ENCODE measurements at regions not wholly inside any gene's neighbourhood (a gene's known extent, or its start where the extent isn't known, plus 50 kb on each side); places are given as distances from the start of the nearest gene placed in this dataset.

DNA sequence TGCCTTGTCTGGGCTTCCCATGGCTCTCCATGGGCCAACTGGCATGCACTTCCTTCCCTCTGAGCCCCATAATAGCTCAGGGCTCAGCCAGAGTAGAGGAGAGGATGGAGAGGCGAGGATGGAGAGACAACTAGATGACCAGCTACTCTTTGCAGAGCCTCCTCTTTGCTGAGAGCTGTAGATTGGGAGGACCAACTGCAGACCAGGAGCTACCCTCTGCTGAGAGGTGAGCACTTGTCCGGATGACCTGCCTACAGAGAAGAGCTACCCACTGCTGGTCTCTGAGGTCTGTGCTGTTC lies 58.0 kb upstream of the ETV3 start:
- TF ChIP-seq, protein P1, sequence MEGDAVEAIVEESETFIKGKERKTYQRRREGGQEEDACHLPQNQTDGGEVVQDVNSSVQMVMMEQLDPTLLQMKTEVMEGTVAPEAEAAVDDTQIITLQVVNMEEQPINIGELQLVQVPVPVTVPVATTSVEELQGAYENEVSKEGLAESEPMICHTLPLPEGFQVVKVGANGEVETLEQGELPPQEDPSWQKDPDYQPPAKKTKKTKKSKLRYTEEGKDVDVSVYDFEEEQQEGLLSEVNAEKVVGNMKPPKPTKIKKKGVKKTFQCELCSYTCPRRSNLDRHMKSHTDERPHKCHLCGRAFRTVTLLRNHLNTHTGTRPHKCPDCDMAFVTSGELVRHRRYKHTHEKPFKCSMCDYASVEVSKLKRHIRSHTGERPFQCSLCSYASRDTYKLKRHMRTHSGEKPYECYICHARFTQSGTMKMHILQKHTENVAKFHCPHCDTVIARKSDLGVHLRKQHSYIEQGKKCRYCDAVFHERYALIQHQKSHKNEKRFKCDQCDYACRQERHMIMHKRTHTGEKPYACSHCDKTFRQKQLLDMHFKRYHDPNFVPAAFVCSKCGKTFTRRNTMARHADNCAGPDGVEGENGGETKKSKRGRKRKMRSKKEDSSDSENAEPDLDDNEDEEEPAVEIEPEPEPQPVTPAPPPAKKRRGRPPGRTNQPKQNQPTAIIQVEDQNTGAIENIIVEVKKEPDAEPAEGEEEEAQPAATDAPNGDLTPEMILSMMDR (IDR thresholded peaks at IDR 0.05; ENCODE audit: insufficient read depth, low read length): no peak
- no peak overlapping the region for H3K4me3 ChIP-seq (ENCODE audit: low read depth, low read length)
- DNase-seq (ENCODE audit: low read depth): no peak

GRCh38 chr1:157195521-157196244 lies 57.5 kb upstream of the ETV3 start:
- no peak for DNase-seq (ENCODE audit: low read depth)
- H3K4me3 ChIP-seq (ENCODE audit: low read depth, low read length): no peak overlapping the region
- TF ChIP-seq, protein P1 (IDR thresholded peaks at IDR 0.05; ENCODE audit: insufficient read depth, low read length): no peak

- no peak overlapping the region for H3K4me3 ChIP-seq (ENCODE audit: low read depth, low read length)
- TF ChIP-seq, protein P1 (IDR thresholded peaks at IDR 0.05; ENCODE audit: insufficient read depth, low read length): no peak
- no peak for DNase-seq (ENCODE audit: low read depth)
Measured at GRCh38 chr1:157194731-157195520, 56.7 kb upstream of the ETV3 start.

- peak; percentile 70 for DNase-seq (ENCODE audit: low read depth)
- no peak overlapping the region for H3K4me3 ChIP-seq (ENCODE audit: low read depth, low read length)
- TF ChIP-seq, protein P1 (IDR thresholded peaks at IDR 0.05; ENCODE audit: insufficient read depth, low read length): peak; percentile 72
Measured at GRCh38 chr1:157193702-157194391, 55.7 kb upstream of the ETV3 start.

GRCh38 chr1:157193219-157193618 lies 55.0 kb upstream of the ETV3 start:
- H3K4me3 ChIP-seq (ENCODE audit: low read depth, low read length): no peak overlapping the region
- DNase-seq (ENCODE audit: low read depth): no peak
- TF ChIP-seq, protein P1 (IDR thresholded peaks at IDR 0.05; ENCODE audit: insufficient read depth, low read length): no peak

DNA sequence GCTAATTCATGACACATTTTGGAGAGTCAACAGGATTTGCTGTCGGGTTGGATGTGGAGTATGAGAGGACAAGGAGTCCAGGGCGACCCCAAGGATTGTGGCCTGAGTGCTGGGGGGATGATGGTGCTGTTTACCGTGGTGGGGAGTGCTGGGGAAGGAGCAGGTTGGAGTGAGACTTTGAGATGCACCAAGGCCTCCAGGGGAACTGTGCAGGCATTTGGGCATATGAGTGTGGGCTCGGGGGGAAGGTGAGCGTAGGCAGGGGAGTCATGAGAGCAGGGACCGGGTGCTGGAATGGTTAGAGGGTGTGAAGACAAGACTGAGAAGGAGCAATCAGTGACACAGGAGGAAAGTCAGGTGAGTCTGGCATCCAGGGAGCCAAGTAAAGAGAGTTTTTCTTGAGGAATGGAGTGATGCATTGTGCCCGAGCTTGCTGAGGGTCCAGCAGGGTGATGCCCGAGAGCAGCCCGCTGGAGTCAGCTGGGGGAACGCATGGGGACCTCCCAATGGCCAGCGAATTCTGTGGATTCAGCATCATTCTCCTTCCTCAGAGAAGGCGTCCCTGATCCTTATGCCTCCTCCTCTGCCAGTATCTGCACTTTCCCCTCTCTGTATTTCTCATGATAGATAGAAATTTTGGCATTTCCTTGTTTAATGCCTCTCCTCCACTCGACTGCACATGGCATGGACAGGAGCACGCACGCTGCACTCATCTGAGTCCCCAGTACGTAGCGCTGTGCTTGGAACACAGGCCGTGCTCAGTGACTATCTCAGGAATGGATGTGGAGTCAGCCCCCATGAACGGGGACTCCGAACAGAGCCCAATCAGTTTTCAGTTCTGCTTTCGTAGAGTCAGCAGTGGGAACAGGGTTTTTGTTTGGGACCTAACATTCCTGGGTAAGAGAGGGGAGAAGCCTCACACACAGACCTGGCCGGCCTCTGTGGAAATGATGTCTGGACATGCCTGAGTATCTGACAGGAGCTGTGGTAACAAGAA lies 52.1 kb upstream of the ETV3 start:
- TF ChIP-seq, protein P1 (IDR thresholded peaks at IDR 0.05; ENCODE audit: insufficient read depth, low read length): no peak
- no peak for DNase-seq (ENCODE audit: low read depth)
- H3K4me3 ChIP-seq (ENCODE audit: low read depth, low read length): no peak overlapping the region

Measured in fibroblast of the aortic adventitia (primary cell).